ENCODE measurements at regions not wholly inside any gene's neighbourhood (a gene's known extent, or its start where the extent isn't known, plus 50 kb on each side); places are given as distances from the start of the nearest gene placed in this dataset.

GRCh38 chr16:17605784-17606183, 135.0 kb upstream of the XYLT1 start:
- Histone ChIP-seq H3K4me3 (no peak overlapping the region), H3K27me3 (replicated peaks in 1 of 7) (peaks cover 0 to 12% (median 0%) of the 10 kb centered on the region in 7 donors), H3K9me3 (no peaks in the 10 kb centered on the region), H3K36me3 (no peaks in the 10 kb centered on the region), H3K27ac (no peak overlapping the region), H3K4me1 (peaks cover 0 to 5% (median 0%) of the 10 kb centered on the region in 6 donors)
- TF ChIP-seq POLR2AphosphoS5 (IDR thresholded peaks at IDR 0.05) (no peak), POLR2A (IDR thresholded peaks at IDR 0.05) (no peak), CTCF (IDR thresholded peaks at IDR 0.05 in 8 of 11, conservative IDR thresholded peaks at IDR 0.05 in 3 of 11) (no peak)
- DNase-seq: no peak
- intact Hi-C loops (cut with DNase I; ENCODE audit: low total_unique reads): no loop called here
- WGBS, 5 donors: 87 to 96% (median 93%) methylated on average over 4 of the region's 4 CpGs

- DNase-seq: no peak
- Histone ChIP-seq H3K9me3 (peaks cover 0 to 22% (median 14%) of the 10 kb centered on the region in 8 donors), H3K27ac (no peak overlapping the region), H3K4me1 (peaks cover 0 to 5% (median 0%) of the 10 kb centered on the region in 6 donors), H3K36me3 (no peaks in the 10 kb centered on the region), H3K27me3 (replicated peaks in 1 of 7) (peaks cover 0 to 12% (median 0%) of the 10 kb centered on the region in 7 donors), H3K4me3 (no peak overlapping the region)
- TF ChIP-seq POLR2AphosphoS5 (IDR thresholded peaks at IDR 0.05) (no peak), POLR2A (IDR thresholded peaks at IDR 0.05) (no peak), CTCF (IDR thresholded peaks at IDR 0.05 in 8 of 11, conservative IDR thresholded peaks at IDR 0.05 in 3 of 11) (no peak)
- intact Hi-C loops (cut with DNase I; ENCODE audit: low total_unique reads): no loop called here
- 9 to 35% (median 23%) methylated on average over 1 of the region's 1 CpG for WGBS, 5 donors
Measured at GRCh38 chr16:17603626-17604025, 132.9 kb upstream of the XYLT1 start.

GRCh38 chr16:17602678-17603077, 131.9 kb upstream of the XYLT1 start:
- no peak overlapping the region for H3K4me3 ChIP-seq
- intact Hi-C loops (cut with DNase I; ENCODE audit: low total_unique reads): no loop called here
- 26 to 47% (median 29%) methylated on average over 3 of the region's 3 CpGs for WGBS, 5 donors

GRCh38 chr16:17598968-17599367, 128.2 kb upstream of the XYLT1 start:
- H3K4me1 ChIP-seq: no peaks in the 10 kb centered on the region
- H3K9me3 ChIP-seq: peaks cover 0 to 33% (median 18%) of the 10 kb centered on the region in 8 donors
- H3K27ac ChIP-seq: no peak overlapping the region
- no peak for DNase-seq
- H3K27me3 ChIP-seq (replicated peaks in 1 of 7): no peaks in the 10 kb centered on the region
- intact Hi-C loops (cut with DNase I; ENCODE audit: low total_unique reads): no loop called here
- TF ChIP-seq POLR2A (IDR thresholded peaks at IDR 0.05) (no peak), POLR2AphosphoS5 (IDR thresholded peaks at IDR 0.05) (no peak), CTCF (IDR thresholded peaks at IDR 0.05 in 8 of 11, conservative IDR thresholded peaks at IDR 0.05 in 3 of 11) (no peak)
- H3K4me3 ChIP-seq: no peak overlapping the region
- H3K36me3 ChIP-seq: no peaks in the 10 kb centered on the region
- WGBS, 5 donors: 87 to 100% (median 93%) methylated on average over 1 of the region's 1 CpG

More at GRCh38 chr16:17602678-17603077, 131.9 kb upstream of the XYLT1 start:
- Histone ChIP-seq H3K9me3 (peaks cover 0 to 31% (median 18%) of the 10 kb centered on the region in 8 donors), H3K36me3 (no peaks in the 10 kb centered on the region), H3K27ac (no peak overlapping the region), H3K27me3 (replicated peaks in 1 of 7) (peaks cover 0 to 11% (median 0%) of the 10 kb centered on the region in 7 donors), H3K4me1 (peaks cover 0 to 5% (median 0%) of the 10 kb centered on the region in 6 donors)
- TF ChIP-seq POLR2AphosphoS5 (IDR thresholded peaks at IDR 0.05) (no peak), POLR2A (IDR thresholded peaks at IDR 0.05) (no peak), CTCF (IDR thresholded peaks at IDR 0.05 in 8 of 11, conservative IDR thresholded peaks at IDR 0.05 in 3 of 11) (no peak)
- no peak for DNase-seq
